SK-MEL-5 (cell line): ENCODE measurements at regions not wholly inside any gene's neighbourhood (a gene's known extent, or its start where the extent isn't known, plus 50 kb on each side); places are given as distances from the start of the nearest gene placed in this dataset.

Experiments
- DNase-seq: peaks from one replicate; pipeline ENCODE4 v3.0.0-alpha.2; 2016; ENCODE audit warnings: low read depth, low spot score
- in situ Hi-C: cut with HindIII; loops from 2 replicates; pipeline ENCODE4 v1.10.0; 2016; ENCODE audit warnings: low sequenced_read_pairs, high pct_unique_total_duplicates, low pct_unique_long_range_greater_than_20kb

- DNase-seq: no peak
- in situ Hi-C loops: no loop called here
Observed at GRCh38 chr5:179436321-179437122, 91.3 kb upstream of the ADAMTS2 start.

GRCh38 chr5:179435731-179436315 is 90.6 kb upstream of the ADAMTS2 start:
- no peak for DNase-seq
- in situ Hi-C loops: no loop called here

- DNase-seq: no peak
- in situ Hi-C loops: no loop called here
Observed at GRCh38 chr5:179435181-179435580, 89.9 kb upstream of the ADAMTS2 start.

- in situ Hi-C loops: no loop called here
- DNase-seq: no peak
Observed at GRCh38 chr5:179432547-179432946, 87.3 kb upstream of the ADAMTS2 start.

- in situ Hi-C loops: no loop called here
Observed at GRCh38 chr5:179431221-179431824, 86.1 kb upstream of the ADAMTS2 start.

GRCh38 chr5:179430193-179431175 is 85.2 kb upstream of the ADAMTS2 start:
- in situ Hi-C loops: no loop called here
- no peak for DNase-seq

More at GRCh38 chr5:179431221-179431824, 86.1 kb upstream of the ADAMTS2 start:
- no peak for DNase-seq

GRCh38 chr5:179427676-179428056 is 82.4 kb upstream of the ADAMTS2 start:
- in situ Hi-C loops: no loop called here
- DNase-seq: no peak

GRCh38 chr5:179427032-179427675 is 81.9 kb upstream of the ADAMTS2 start:
- in situ Hi-C loops: no loop called here

GRCh38 chr5:179422908-179423481 is 77.7 kb upstream of the ADAMTS2 start:
- no peak for DNase-seq
- in situ Hi-C loops: no loop called here

More at GRCh38 chr5:179427032-179427675, 81.9 kb upstream of the ADAMTS2 start:
- DNase-seq: no peak

- in situ Hi-C loops: no loop called here
- DNase-seq: no peak
Observed at GRCh38 chr5:179422213-179422855, 77.1 kb upstream of the ADAMTS2 start.

GRCh38 chr5:179421144-179421901 is 76.1 kb upstream of the ADAMTS2 start:
- in situ Hi-C loops: no loop called here
- no peak for DNase-seq

GRCh38 chr5:179420476-179420875 is 75.2 kb upstream of the ADAMTS2 start:
- in situ Hi-C loops: no loop called here
- no peak for DNase-seq

- in situ Hi-C loops: no loop called here
- DNase-seq: no peak
Observed at GRCh38 chr5:179418972-179419371, 73.7 kb upstream of the ADAMTS2 start.

GRCh38 chr5:179417696-179418095 is 72.4 kb upstream of the ADAMTS2 start:
- no peak for DNase-seq
- in situ Hi-C loops: no loop called here

- DNase-seq: no peak
- in situ Hi-C loops: no loop called here
Observed at GRCh38 chr5:179417016-179417415, 71.8 kb upstream of the ADAMTS2 start.
